DMS 273 (cell line): ENCODE measurements at regions not wholly inside any gene's neighbourhood (a gene's known extent, or its start where the extent isn't known, plus 50 kb on each side); places are given as distances from the start of the nearest gene placed in this dataset.

ENCODE experiments used
- DNase-seq: peaks from one replicate; lab custom pipeline; 2025; ENCODE audit not compliant: unreplicated experiment; lab: John Stamatoyannopoulos, UW

DNA sequence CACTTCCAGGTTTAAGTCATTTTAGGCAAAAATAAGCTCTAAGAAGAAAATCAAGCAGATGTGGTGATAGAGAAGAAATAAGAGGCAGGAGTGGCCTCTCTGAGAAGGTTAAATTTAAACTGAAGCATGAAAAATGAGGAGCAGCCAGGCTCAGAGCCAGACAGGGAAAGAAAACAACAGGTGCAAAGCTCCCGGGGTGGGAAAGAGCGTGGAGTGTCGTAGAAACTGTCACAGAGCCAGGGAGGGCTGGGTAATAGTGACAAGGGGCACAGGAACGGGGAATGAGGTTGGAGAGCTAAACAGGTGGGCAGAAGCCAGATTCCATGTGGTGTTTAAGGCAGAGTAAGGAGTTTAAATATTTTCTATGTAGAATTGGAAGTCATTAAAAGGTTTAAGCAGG is 132.1 kb upstream of the BLID start:
- peak; percentile 55 for DNase-seq

GRCh38 chr11:122246874-122247273 is 130.9 kb upstream of the BLID start:
- DNase-seq = no peak

DNA sequence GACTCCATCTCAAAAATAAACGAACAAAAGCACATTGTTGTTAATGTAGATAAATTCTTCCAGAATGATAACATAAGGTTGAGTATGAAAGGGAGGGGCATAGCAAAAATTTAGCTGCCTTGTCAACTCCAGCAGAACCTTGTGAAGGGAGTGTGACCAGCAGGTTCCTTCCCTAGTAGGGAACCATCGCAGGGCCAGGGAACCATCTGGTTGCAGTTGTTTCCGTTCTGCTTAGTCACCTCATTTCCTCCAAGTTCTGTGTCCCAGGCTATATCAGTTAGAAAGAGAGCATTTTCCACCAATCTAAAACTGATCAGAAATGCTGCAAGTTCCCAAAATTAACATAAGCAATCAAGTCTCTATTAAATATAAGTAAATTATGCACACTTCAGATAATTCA is 126.7 kb upstream of the BLID start:
- DNase-seq = peak; percentile 2

GRCh38 chr11:122241566-122241965 is 125.6 kb upstream of the BLID start:
- no peak for DNase-seq

- DNase-seq = no peak
Measured at GRCh38 chr11:122240638-122241037, 124.6 kb upstream of the BLID start.

- peak; percentile 84 for DNase-seq
Measured at GRCh38 chr11:122235615-122236014, 119.6 kb upstream of the BLID start.

GRCh38 chr11:122234780-122235179 is 118.8 kb upstream of the BLID start:
- no peak for DNase-seq

DNA sequence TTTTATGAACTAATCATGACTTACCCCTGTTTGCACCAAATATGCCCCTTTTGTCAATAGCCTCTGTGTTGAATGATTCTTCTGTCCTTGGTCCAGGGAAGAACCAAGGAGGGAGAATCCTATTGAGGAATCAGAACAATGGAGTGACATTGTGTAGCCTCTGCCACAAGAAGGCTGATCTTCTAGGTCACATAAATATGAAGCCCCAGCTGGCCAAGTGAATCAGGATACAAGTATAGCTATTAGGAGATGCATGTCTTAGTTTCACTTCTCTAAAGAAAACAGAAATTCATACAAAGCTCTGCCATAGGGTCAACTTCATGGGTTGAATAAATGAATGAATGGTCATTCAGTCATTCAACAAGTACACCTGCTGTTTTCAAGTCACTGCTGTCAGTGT is 118.2 kb upstream of the BLID start:
- no peak for DNase-seq

- no peak for DNase-seq
Measured at GRCh38 chr11:122232985-122233384, 117.0 kb upstream of the BLID start.

DNA sequence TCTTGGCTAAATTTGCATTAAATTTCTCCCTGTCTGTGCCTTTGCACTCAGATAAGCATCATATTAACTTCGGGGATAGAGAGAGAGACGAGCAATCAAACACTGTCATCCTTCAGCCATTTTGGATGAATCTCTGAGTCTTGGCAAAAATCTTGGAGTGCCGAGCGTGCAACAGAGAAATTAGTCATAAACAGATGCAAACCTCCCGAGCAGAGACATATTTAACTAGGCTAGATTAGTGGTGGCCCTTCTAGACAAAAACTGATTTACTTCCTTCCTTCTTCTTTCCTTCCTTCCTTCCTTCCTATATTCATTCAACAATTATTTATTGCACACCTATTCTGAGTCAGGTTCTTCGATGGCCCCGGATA is 114.4 kb upstream of the BLID start:
- no peak for DNase-seq

DNA sequence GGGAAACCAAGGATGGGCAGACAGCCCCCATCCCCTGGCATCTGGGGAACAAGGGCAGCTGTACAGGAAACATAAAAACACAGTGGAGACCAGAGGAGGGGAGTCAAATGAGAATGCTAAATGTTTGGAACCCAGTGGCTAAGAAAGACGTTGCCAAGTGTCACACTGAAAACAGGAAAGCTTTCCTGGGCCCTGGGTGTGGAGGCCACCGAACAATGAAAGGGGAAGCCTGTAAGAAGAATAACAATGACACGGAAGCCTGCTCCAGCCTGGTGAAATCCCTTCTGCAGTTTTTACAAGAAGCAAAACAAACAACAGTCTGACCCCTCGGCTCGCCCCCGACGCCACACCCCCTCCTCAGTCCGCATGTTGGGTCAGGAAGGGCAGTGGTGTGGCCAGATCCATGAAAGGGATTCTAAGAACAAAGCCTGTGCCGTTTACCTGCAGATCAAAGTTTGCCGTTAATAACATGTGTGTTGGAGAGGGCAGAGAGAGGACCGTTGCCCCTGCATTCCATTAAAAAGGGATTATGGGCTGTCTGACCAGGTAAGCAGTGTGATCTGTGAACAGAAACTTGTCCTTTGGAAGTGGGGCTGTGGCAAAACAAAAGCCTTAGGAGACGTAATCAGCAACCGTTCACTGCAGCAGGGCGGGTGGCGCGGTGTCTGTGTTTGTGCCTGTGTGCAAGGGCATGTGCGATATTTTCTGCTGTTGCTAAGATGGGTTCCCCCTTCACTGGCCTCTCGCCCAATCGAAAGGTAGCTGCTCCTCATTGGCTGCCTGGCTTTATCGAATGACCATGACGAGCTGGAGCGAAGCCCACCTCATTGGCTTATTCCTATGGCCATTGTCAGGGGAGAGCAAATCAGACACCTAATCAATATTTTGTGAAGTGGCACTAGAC is 113.7 kb upstream of the BLID start:
- no peak for DNase-seq

DNA sequence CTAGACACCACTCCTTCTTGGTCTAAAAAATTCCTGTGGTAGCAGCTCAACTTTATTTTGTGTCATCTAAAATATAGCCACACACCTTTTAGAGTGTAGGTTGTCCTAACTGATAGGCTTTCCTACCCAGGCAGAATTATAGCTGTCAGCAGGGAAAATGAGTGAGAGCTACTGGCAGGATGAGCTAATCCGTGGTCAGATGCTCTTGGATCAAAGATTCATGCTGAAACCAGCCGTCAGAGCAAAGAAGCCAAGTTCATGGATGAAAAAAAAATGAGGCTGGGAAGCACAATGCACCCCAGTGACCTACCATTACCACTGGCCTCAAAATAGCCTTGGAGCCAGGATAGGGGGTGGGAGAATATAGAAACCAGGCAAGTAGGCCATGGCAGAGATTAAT is 113.1 kb upstream of the BLID start:
- no peak for DNase-seq

GRCh38 chr11:122226810-122227379 is 110.9 kb upstream of the BLID start:
- DNase-seq = no peak

DNA sequence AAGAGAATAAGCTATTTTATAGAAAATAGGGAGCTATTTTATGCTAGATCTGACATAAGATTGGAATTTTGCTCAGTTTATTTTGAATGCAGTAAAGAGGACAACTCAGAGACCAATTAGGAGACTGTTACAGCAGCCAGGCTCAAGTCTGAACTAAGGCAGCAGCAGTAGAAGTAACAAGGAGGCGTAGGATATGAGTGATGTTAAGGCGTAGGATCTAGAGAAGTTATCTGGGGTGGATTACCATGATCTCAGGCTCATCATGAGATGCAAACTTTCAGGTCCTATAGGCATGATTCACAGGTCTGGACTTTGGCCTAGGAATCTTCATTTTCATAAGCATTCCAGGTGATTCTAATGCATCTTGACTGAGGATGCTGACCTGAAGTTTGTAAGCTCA is 108.9 kb upstream of the BLID start:
- no peak for DNase-seq

DNA sequence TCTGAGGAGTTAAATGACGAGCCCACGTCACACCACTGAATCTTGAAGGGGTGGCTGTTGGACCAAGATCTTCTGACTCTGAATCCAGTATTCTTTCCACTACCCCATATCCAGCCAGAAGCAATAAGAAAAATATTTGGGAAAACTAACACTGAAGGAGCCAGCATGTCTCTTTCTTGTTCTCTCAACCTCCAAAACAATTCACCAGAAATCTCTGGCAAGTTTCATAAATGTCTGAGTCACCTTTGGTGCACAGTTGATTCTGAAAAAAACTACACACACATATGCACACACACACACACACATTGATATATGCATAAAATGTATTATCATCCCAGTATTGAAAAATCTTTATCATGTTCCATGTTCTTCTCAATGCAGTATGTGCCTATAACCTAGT is 104.3 kb upstream of the BLID start:
- DNase-seq = no peak

DNA sequence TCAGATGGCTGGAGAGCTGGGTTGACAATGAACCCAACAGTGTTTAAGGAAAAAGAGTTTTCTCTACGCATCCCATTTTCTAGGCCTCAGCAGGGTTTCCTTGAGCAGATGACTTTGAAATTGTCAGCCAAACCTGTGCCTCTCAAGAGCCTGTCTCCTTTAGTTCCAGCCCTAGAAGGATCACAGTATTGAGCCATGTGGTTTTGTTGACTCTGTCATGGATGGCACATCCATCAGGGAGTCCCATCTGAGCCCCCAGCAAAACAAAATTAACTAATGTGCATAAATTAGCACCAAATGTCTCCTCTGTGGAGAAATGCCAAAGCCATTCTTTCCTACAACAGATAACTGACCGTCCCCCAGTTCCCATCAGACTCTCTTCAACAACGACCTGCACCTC is 103.8 kb upstream of the BLID start:
- DNase-seq = no peak

- peak; percentile 77 for DNase-seq
Measured at GRCh38 chr11:122215244-122215992, 99.4 kb upstream of the BLID start.

DNA sequence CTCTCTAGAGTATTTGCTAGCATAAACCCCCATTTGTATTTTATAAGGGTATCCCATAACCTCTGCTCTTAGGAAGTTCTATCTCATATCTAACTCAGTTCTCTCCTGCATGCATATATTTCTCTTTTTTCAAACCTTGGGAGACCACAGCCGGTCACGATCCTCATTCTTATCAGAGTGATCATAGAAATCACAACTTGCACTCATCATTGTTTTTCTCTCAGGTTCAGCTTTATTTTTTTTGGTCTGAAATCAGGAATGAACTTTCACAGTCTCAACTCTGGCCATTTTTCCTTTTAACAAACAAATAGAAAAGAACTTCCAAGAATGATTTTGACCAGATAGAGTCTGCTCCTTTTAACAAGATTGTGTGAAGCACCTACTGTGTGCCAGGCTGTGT is 98.6 kb upstream of the BLID start:
- DNase-seq = no peak

DNA sequence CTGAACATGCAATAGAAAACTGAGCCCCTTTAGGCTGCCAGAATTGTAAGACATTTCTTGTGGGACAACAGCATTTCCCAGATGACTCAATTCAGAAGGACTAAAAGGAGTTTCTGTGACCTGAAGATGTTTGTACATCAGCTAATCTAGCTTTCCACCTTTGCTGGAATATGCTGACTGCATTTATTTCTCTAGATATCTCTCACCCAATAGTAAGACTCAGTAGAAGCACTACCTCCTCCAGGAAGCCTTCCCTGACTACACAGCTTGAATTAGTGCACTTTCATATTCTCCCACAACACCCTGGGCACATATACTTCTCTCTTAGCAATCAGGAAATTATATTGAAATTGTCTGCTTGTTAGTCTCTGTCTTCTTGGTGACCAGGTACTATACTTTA is 98.1 kb upstream of the BLID start:
- DNase-seq = no peak

GRCh38 chr11:122213171-122213570 is 97.2 kb upstream of the BLID start:
- DNase-seq = no peak

GRCh38 chr11:122210367-122210997 is 94.5 kb upstream of the BLID start:
- DNase-seq = no peak
